Stimulated activated CD8-positive, alpha-beta memory T cell treated with anti-CD3 and anti-CD28 coated beads, Interleukin-15, amount 100 ng/mL, for 1 hour (primary cell): ENCODE measurements at regions not wholly inside any gene's neighbourhood (a gene's known extent, or its start where the extent isn't known, plus 50 kb on each side); places are given as distances from the start of the nearest gene placed in this dataset.

Experiments used
- DNase-seq: peaks from one replicate; pipeline ENCODE4 v3.0.0-alpha.2; 2020; ENCODE audit warnings: low read depth

DNA sequence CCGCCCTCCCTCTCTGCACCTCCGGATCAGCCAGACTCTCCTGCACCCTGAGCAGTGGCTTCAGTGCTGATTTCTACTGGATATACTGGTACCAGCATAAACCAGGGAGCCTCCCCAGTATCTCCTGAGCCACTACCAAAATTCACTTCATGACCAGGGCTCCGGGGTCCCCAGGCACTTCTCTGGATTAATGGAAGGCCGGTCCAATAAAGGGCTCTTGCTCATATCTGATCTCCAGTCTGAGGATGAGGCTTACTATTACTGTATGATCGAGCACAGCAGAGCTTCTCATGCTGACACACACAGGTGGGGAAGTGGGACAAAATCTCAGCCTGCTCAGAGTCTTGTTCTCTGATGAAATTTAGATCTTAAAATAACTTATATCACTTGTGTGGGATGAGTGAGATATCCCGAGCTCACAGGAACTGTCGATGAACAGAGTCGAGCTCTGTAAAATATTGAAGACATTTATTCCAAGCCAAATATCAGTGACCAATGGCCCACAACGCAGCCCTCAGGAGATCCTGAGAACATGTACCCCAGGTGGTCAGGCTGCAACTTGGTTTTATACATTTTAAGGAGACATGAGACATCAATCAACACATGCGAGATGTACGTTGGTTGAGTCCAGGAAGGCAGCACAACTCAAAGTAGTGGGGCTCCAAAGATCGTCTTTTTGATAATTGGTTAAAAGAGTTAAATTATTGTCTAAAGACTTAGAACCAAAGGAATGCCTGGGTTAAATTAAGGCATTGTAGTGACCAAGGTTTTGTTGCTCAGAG is 93.0 kb upstream of the TOP3B start:
- no peak for DNase-seq

- DNase-seq, result no peak
These were observed 92.2 kb upstream of the TOP3B start for GRCh38 chr22:22074634-22075381.

DNA sequence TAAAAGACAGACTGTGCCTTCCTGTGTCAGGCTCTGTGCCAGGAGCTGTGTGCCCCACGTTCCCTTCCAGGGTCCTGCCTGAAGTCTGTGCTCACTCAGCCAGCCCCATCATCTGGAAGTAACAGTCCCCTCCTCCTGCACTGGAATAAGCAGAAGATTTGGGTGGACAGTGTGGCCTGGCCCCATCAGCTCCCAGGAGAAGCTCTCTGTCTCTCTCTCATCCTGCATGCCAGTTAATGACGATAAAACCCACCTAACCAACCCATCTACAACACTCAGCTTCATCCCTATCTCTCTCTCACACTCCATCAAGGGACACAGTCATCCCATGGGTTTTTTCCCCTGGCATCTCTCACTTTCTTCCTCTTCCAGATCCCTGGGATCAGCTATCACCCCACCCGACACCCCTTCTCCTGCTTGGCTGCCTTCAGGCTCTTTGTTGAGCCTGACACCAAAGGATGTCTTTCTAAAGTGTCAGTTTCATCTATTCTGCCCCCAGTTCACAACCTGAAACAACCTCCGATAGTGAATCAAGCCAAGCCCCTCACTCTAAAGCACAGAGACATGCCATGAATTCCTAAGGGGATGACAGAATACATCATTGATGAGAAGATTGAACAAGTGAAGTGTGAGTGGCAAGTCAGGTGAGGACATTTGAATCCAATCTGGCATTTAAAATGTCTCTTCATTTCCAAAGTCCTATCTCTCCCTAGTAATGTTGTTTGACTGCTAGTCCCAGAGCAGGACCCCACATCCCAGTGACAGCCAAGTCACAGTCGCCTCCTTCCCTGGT is 91.4 kb upstream of the TOP3B start:
- no peak for DNase-seq

DNA sequence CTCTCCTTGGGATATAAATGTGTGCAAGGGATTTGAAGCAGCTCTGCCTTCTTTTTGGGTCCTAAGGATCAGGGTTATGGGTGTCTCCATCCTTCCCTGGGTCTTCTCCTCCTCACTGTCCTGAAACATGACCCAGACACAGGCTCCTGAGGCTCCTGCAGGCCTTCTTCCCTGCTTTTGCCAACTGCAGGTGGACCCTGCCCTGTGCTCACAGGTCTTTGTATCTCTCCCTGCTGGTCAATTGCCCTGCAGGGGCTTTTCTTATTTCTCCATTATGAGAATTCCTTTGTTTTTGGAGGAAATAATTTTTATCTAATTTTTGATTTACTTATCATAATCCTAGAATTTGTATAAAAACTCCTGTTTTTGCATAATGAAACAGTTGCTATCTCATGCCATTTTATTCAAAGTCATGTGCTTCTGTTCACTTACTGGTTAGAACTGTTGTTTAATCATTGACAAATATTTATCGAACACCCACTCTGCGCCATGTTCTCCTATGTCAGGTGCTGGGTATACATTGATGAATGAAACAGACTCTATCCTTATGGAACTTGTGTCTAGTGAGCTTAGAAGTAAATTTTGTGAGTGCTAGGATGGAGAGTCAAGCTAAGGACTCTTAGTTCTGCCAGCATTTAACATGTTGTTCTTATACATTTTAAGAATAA is 89.7 kb upstream of the TOP3B start:
- DNase-seq, result no peak

GRCh38 chr22:22071455-22071854 is 88.9 kb upstream of the TOP3B start:
- no peak for DNase-seq

DNA sequence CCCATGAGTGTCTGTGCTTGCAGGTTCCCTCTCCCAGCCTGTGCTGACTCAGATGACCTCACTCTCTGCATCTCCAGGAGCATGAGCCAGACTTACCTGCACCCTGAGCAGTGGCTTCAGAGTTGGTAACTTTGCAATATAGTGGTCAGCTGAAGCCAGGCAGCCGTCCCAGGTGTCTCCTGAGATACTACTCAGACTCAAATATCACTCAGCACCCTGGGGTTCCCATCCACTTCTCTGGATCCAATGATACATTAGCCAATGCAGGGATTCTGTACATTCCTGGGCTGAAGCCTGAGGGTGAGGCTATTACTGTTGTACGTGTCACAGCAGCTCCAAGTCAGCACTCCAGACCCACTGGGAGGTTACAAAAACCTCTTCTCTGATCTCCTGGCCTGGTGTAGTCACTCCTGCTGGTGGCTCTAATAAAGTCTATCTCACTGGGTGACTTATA is 87.8 kb upstream of the TOP3B start:
- no peak for DNase-seq

DNA sequence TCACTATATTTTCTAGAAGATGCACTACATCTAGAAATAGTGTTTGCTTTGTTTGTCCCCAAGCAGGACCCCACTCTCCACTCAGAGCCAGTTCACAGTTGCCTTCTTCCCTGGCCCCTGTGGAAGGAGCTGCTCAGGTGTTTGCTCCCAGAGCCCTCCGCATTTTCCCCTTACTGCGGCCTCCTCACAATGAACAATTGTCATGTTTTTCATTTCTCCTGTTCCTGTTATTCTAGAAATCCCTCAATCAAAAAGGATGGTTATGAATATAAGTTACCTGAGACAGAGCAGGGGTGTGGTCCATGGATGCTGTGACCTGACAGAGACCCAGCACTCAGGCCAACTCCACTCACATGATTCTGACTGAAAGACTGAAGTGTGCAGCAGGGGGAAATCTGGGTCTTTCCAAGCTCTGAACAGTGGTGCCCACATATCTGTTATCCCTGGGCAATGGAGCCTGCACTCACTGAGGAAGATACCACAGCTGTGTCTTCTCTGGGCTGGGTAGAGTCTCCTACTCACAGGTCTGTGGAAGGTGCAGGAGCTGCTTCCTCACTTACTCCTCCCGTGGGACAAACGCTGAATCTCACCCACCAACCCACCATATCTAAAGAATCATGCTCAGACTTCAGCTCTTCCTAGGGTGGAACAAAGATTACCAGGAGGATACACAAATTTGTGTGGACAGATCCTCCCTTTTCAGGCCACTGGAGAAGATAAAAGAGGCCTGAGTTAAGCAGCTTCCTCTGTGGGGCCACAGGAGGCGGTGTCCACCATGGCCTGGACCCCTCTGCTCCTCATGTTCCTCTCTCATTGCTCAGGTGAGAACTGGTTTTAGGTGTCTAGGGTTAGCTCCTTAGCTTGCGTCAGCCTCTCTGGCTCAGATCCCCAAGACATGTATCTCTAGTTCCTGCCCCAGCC is 87.1 kb upstream of the TOP3B start:
- no peak for DNase-seq

- DNase-seq, result no peak
These were observed 86.1 kb upstream of the TOP3B start for GRCh38 chr22:22068657-22069056.

- no peak for DNase-seq
These were observed 85.4 kb upstream of the TOP3B start for GRCh38 chr22:22068025-22068424.

- DNase-seq, result no peak
These were observed 84.6 kb upstream of the TOP3B start for GRCh38 chr22:22067192-22067591.

DNA sequence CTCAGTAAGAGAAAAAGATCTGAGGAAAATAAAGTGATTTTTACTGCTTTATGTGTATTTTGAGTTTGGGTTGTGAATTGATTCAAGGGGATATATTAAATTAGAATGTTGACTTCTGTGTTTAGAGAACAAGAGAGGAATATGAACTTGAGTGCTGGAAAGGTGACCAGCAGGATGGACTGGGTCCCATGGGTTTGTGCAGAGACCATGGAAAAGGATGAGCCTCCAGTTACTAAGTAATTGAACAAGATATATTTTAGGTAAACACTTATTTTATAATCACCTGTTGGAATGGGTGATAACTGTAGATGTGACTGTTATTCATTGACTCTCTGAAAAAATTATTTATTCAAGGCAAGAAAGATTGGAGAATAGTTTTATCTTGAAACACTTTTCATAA is 82.0 kb upstream of the TOP3B start:
- DNase-seq, result no peak

- no peak for DNase-seq
These were observed 79.8 kb upstream of the TOP3B start for GRCh38 chr22:22062306-22062793.

- DNase-seq, result no peak
These were observed 78.8 kb upstream of the TOP3B start for GRCh38 chr22:22061085-22062077.

DNA sequence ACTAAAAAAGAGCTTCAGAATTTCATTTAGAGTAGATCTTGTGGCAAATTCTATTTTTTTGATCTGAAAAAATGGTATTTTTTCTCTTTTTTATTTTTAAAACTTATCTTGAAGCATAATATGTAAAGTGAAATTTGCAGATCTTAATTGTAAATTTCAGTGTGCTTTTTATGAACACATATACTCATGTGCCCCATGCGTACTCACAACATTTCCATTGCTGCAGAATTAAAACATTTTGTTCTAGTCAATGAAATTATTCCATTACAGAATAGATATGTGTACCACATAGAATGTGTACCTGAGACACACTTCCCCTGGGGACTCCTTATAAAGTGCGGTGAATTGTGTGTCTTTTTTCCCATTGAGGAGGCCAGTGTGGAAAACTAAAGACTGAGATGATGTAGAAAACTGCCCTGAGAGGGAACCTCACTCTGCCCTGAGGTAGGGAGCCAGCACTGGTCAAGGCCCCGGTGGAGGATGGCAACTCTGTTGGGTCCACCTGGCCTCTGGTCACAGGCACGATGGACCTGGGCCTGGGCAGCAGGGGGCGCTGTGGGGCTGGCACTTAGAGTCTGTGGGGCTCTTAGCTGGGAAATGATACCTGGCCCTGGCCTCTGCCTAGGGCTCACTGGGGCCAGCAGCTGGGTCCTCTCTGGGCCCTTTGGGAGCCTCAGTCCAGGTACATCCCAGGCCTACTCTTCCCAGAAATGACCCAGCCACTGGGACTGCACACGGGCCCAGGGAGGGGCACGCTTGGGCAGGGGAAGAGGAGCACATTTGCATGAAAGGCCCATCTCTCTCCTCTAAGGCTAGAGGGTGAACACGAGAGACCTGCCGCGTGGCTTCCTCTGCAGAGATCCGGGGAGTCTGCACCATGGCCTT is 77.9 kb upstream of the TOP3B start:
- DNase-seq, result no peak

DNA sequence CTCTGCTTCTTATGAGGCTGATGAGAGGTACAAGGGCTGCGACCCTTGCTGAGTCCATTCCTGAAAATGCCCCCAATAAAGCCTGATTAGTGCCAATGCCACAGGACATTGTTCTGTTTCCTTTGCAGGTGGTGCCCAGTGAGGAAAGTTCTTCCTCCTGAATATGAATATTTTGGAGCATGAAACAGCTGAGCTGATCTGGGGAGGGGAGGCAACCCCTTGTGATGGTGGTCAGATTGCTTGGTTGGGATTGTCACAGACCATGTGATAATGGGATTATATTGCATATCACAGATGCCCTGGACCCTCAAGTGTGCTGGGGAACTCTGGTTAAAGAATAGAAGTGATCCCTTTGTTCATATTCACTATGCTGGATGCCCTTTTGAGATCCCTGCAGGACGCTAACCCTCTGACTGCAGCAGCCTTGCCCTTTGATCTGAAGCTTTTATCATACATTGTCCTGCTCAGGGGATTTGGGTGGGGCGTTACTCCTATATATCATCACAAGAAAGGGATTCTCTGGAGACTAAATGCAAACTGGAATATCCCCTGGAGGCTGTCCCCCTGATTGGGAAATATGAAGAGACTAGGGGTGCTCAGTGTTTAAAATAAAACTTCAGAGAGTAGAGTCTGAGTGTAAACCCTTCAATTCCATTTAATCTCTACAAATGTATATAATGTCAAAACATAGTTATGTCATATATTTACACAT is 76.9 kb upstream of the TOP3B start:
- DNase-seq, result no peak

DNA sequence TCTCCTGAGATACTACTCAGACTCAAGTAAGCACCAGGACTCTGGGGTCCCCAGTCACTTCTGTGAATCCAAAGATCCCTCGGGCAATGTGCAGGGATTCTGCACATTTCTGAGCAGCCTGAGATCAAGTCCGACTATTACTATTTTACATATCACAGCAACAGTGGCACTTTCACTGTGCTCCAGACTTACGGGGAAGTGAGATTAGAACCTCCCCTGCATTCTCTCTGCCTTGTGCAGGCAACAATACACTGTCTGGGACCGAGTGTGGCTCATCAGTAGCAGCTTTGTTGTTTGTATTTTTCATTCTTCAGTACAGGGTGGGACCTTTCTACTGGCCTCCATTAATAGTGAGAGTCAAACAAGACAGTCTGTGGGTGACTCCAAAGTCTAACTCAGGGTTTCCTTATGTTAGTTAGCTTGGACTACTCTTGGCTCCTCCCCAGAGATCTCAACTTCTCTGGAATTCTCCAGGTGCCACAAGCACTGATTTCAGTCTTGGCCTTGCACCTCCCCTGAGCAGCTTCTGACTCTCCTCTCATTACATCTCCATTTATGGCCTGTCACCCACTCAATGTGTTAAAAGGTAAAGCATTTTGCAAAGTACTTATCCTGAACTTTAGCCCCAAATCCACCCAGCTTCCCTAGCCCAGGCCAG is 76.2 kb upstream of the TOP3B start:
- no peak for DNase-seq

GRCh38 chr22:22057617-22058378 is 75.2 kb upstream of the TOP3B start:
- no peak for DNase-seq
